Heart right ventricle (tissue), 16 donors: ENCODE measurements at regions not wholly inside any gene's neighbourhood (a gene's known extent, or its start where the extent isn't known, plus 50 kb on each side); places are given as distances from the start of the nearest gene placed in this dataset.
A peak's percentile ranks its signal among the peaks of the same experiment; 100 is the strongest.

Source experiments
- ATAC-seq, 8 donors: fragments of 200-7000 bp; cut with Tn5 transposase; one replicate each; pipeline ENCODE4 v1.9.1; 2020; ENCODE audit warnings: mild to moderate bottlenecking in 8 of 8, moderate library complexity in 8 of 8, moderate number of reproducible peaks in 1 of 8
- DNase-seq, 2 donors: peaks; one replicate each; pipeline ENCODE4 v3.0.0-alpha.2; 2020
- H3K27ac ChIP-seq, 10 donors: fragments of 200-600 bp; sonication (generic) in 2 of 10; one replicate each; pipeline versions ENCODE4 v1.5.0 to v1.8.0; 2020 to 2022; ENCODE audit warnings: mild to moderate bottlenecking in 3 of 10
- H3K27me3 ChIP-seq, 7 donors: fragments of 200-600 bp; one replicate each; pipeline ENCODE4 v1.8.0; 2021 to 2022; ENCODE audit warnings: mild to moderate bottlenecking in 2 of 7
- H3K36me3 ChIP-seq, 9 donors: fragments of 200-600 bp; sonication (generic) in 1 of 9; one replicate each; pipeline versions ENCODE4 v1.5.0 to v1.8.0; 2020 to 2022; ENCODE audit warnings: mild to moderate bottlenecking in 2 of 9
- H3K4me1 ChIP-seq, 9 donors: fragments of 200-600 bp; sonication (generic) in 1 of 9; one replicate each; pipeline versions ENCODE4 v1.5.0 to v1.8.0; 2020 to 2022; ENCODE audit warnings: mild to moderate bottlenecking in 4 of 9
- H3K4me3 ChIP-seq, 10 donors: fragments of 200-600 bp; sonication (generic) in 2 of 10; one replicate each; pipeline versions ENCODE4 v1.5.0 to v1.8.0; 2020 to 2022; ENCODE audit warnings: mild to moderate bottlenecking in 7 of 10, moderate library complexity in 2 of 10
- H3K9me3 ChIP-seq, 11 donors: fragments of 200-600 bp in 10 of 11; sonication (generic) in 2 of 11; one replicate each; pipeline versions ENCODE4 v1.5.0 to v1.8.0; 2013 to 2022; ENCODE audit warnings: mild to moderate bottlenecking in 2 of 11, control low read depth in 1 of 11, moderate library complexity in 1 of 11
- CTCF ChIP-seq, 9 donors: fragments of 200-600 bp; sonication (generic) in 2 of 9; IDR thresholded peaks; one replicate each; pipeline versions ENCODE4 v1.5.0 to v1.8.0; 2021 to 2022; ENCODE audit warnings: antibody characterized with exemption in 9 of 9, mild to moderate bottlenecking in 5 of 9, moderate library complexity in 1 of 9
- WGBS, 2 donors: extraction: QIAGEN DNeasy Blood & Tissue Kit; methylation state at CpG; one replicate each; pipeline ENCODE4 v1.1.7; 2013; ENCODE audit warnings: inconsistent platforms in 1 of 2; 5-methylcytosine and 5-hydroxymethylcytosine counted together
- intact Hi-C, 10 donors: fragments of 100-400 bp; cut with DNase I; formaldehyde crosslinking; loops; one replicate each; pipeline versions ENCODE4 v1.11.1 to v1.14.2; 2022
- donor health status: Arrhythmogenic right ventricular cardiomyopathy.
- donor health status: ischemic (EF 13 %, LVEDD 7.1; RV severe dilation, severe dysfunction).
- donor health status: healthy with polysubstance abuse.
- donor health status: DM: no; HTN: yes; CAD: no.
- donor health status: DM: no; HTN: no; CAD: no.
- donor health status: ischemic (EF 25% LVEDD 6.9; RV normal size, moderate dysfunction).
- donor health status: ischemic (EF 25% LVEDD 5.7; RV mildly dilated, moderate dysfunction).
- donor health status: healthy.
- donor health status: DM: yes; HTN: yes; CAD: no.
- donor health status: Ischemic cardiomyopathy.
- donor health status: ischemic (EF 35%, LVEDD 5.7; RV mildly dilated, moderate dysfunction).
- donor health status: nonischemic (EF 11% LVEDD 7.7; RV severe dilation, severe dysfunction).
- donor health status: DM: yes; HTN: yes; CAD: no.
- donor health status: PGD.
- donor health status: ischemic (EF 29% LVEDD 5.4; RV normal size, mild dysfunction).
- donor health status: nonischemic (EF 23%, LVEDD 6.1; RV moderate dilation, normal function).

- H3K27ac ChIP-seq: no peak overlapping the region
- peaks cover 0 to 13% (median 0%) of the 10 kb centered on the region in 7 donors for H3K27me3 ChIP-seq
- WGBS, 2 donors: 56 to 71% methylated on average over 2 of the region's 2 CpGs
- no peaks in the 10 kb centered on the region for H3K4me1 ChIP-seq
- H3K4me3 ChIP-seq: no peak overlapping the region
- no peak for TF ChIP-seq CTCF (IDR thresholded peaks at IDR 0.05)
- peaks cover 0 to 6% (median 0%) of the 10 kb centered on the region in 11 donors for H3K9me3 ChIP-seq
- intact Hi-C loops: no loop called here
- ATAC-seq (no peak), DNase-seq (no peak)
- no peaks in the 10 kb centered on the region for H3K36me3 ChIP-seq
These were observed 64.8 kb upstream of the CLSTN2 start for GRCh38 chr3:139870000-139870675.

- 92 to 94% methylated on average over 2 of the region's 2 CpGs for WGBS, 2 donors
- intact Hi-C loops: no loop called here
- peaks cover 0 to 13% (median 0%) of the 10 kb centered on the region in 7 donors for H3K27me3 ChIP-seq
- ATAC-seq: no peak
- peaks cover 0 to 6% (median 0%) of the 10 kb centered on the region in 11 donors for H3K9me3 ChIP-seq
- no peaks in the 10 kb centered on the region for H3K36me3 ChIP-seq
- no peaks in the 10 kb centered on the region for H3K4me1 ChIP-seq
- TF ChIP-seq CTCF (IDR thresholded peaks at IDR 0.05): no peak
- H3K27ac ChIP-seq: no peak overlapping the region
- H3K4me3 ChIP-seq: no peak overlapping the region
- no peak for DNase-seq
These were observed 66.2 kb upstream of the CLSTN2 start for GRCh38 chr3:139868773-139869172.

- H3K4me3 ChIP-seq: no peak overlapping the region
- intact Hi-C loops: no loop called here
- DNase-seq (no peak), ATAC-seq (peak in 1 of 8 donors; percentile 17)
- H3K9me3 ChIP-seq: peaks cover 0 to 40% (median 0%) of the 10 kb centered on the region in 11 donors
- no peaks in the 10 kb centered on the region for H3K27me3 ChIP-seq
- TF ChIP-seq CTCF (IDR thresholded peaks at IDR 0.05): no peak
- H3K4me1 ChIP-seq: no peaks in the 10 kb centered on the region
- no peak overlapping the region for H3K27ac ChIP-seq
- 55 to 58% methylated on average over 3 of the region's 3 CpGs for WGBS, 2 donors
- H3K36me3 ChIP-seq: no peaks in the 10 kb centered on the region
These were observed 86.3 kb upstream of the CLSTN2 start for GRCh38 chr3:139848660-139849059.

- H3K4me1 ChIP-seq: no peaks in the 10 kb centered on the region
- 42 to 48% methylated on average over 1 of the region's 1 CpG for WGBS, 2 donors
- DNase-seq: no peak
These were observed 88.3 kb upstream of the CLSTN2 start for GRCh38 chr3:139846729-139847128.

More at GRCh38 chr3:139846729-139847128, 88.3 kb upstream of the CLSTN2 start:
- no peak overlapping the region for H3K27ac ChIP-seq
- H3K36me3 ChIP-seq: no peaks in the 10 kb centered on the region
- H3K4me3 ChIP-seq: no peak overlapping the region
- no peak for ATAC-seq
- TF ChIP-seq CTCF (IDR thresholded peaks at IDR 0.05): no peak
- intact Hi-C loops: no loop called here
- H3K9me3 ChIP-seq: peaks cover 0 to 23% (median 0%) of the 10 kb centered on the region in 11 donors
- H3K27me3 ChIP-seq: no peaks in the 10 kb centered on the region
